ENCODE measurements at regions not wholly inside any gene's neighbourhood (a gene's known extent, or its start where the extent isn't known, plus 50 kb on each side); places are given as distances from the start of the nearest gene placed in this dataset.

DNA sequence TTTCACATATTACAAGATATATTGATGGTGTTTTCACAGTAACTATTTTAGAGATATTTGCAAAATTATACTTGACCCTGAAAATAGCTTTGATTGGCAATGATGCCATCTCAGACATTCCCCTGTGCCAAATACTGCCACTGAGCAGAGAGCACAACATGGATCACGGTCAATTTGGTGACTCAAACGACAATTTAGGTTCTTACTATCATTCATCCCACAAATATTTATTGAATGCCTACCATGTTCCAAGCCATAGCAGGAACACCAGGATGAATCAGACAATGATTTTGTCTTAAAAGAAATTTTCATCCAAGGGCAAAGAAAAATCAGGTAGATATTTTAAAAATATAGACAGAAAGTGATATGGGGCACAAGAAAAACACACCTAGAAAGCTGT, 153.2 kb upstream of the ADO start:
- TF ChIP-seq POLR2A (IDR thresholded peaks at IDR 0.05), result no peak
- TF ChIP-seq, protein P1, sequence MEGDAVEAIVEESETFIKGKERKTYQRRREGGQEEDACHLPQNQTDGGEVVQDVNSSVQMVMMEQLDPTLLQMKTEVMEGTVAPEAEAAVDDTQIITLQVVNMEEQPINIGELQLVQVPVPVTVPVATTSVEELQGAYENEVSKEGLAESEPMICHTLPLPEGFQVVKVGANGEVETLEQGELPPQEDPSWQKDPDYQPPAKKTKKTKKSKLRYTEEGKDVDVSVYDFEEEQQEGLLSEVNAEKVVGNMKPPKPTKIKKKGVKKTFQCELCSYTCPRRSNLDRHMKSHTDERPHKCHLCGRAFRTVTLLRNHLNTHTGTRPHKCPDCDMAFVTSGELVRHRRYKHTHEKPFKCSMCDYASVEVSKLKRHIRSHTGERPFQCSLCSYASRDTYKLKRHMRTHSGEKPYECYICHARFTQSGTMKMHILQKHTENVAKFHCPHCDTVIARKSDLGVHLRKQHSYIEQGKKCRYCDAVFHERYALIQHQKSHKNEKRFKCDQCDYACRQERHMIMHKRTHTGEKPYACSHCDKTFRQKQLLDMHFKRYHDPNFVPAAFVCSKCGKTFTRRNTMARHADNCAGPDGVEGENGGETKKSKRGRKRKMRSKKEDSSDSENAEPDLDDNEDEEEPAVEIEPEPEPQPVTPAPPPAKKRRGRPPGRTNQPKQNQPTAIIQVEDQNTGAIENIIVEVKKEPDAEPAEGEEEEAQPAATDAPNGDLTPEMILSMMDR (IDR thresholded peaks at IDR 0.05), result no peak

Measured in heart left ventricle (tissue), 13 donors.